ENCODE measurements at regions not wholly inside any gene's neighbourhood (a gene's known extent, or its start where the extent isn't known, plus 50 kb on each side); places are given as distances from the start of the nearest gene placed in this dataset.
"Not testable (repeated sequence)": the region's sequence is repeated elsewhere in the genome, so short reads cannot be mapped to it uniquely, and the experiment has no call there.

DNA sequence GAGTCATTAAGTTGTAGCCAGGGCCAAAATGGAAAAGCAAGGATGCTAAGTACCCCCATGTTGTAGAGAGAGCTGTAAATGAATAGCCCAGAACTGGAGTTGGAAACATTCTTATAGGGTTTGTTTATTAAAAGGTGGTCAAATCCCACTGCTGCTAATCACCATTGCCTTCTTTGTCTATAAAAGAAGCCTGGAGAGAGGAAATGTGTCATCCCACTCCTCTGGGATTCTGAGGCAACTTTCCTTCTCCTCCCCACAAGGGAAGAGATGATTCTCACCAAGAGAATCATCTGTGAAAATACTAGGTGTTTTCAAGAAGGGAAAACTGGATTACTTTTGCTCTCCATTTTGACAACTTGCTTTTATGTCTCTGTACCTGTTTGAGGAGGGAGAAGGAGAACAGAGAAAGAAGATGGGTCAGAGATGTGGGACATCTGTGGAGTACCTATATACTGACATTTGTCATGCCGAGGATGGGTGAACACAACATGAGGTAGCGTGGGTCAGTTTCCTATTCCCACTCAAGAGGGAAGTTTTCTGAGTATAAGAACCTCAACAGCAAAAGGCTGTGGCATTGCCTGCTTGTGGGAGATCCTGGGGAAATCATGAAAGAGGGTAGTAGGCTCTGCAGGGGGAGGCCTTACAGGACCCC is 262.2 kb downstream of the KIF20B start:
- Histone ChIP-seq H3K36me3 (ENCODE audit: control insufficient read depth in 2 of 2, insufficient read depth in 2 of 2, low read length in 2 of 2) (no peaks in the 10 kb centered on the region), H3K4me3 (ENCODE audit: low read length in 2 of 2) (no peak overlapping the region), H3K27ac (ENCODE audit: low read depth in 2 of 2, low read length in 2 of 2) (no peak overlapping the region), H3K9ac (ENCODE audit: low read depth in 1 of 2, low read length in 2 of 2) (no peak overlapping the region), H3K4me1 (ENCODE audit: control insufficient read depth in 2 of 2, insufficient read depth in 2 of 2, low read length in 2 of 2) (no peaks in the 10 kb centered on the region), H3K27me3 (ENCODE audit: control insufficient read depth in 2 of 2, insufficient read depth in 2 of 2, low read length in 2 of 2) (no peaks in the 10 kb centered on the region), H3K9me3 (ENCODE audit: control insufficient read depth in 2 of 2, low read length in 2 of 2) (no peaks in the 10 kb centered on the region)

DNA sequence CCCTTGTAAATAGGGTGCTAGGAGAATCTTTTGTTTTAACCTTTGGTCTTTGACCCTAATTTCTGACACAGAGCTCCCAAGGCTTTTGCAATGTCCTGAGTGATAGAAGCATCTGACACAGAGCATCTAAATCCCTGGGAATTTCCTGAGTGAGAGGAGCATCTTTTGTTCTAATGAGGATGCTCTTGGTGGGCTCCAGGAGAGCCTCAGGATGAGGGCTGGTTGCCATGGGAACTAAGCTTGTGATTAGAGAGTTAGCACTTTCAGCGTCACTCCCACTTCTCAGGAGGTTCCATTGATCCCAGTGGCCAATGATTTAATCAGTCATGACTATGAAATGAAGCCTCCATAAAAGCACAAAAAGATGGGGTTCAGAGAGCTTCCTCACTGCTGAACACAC is 264.8 kb downstream of the KIF20B start:
- H3K4me1 ChIP-seq (ENCODE audit: control insufficient read depth in 2 of 2, insufficient read depth in 2 of 2, low read length in 2 of 2) = no peaks in the 10 kb centered on the region
- H3K27ac ChIP-seq (ENCODE audit: low read depth in 2 of 2, low read length in 2 of 2) = no peak overlapping the region
- H3K4me3 ChIP-seq (ENCODE audit: low read length in 2 of 2) = no peak overlapping the region
- H3K27me3 ChIP-seq (ENCODE audit: control insufficient read depth in 2 of 2, insufficient read depth in 2 of 2, low read length in 2 of 2) = no peaks in the 10 kb centered on the region
- no peaks in the 10 kb centered on the region for H3K9me3 ChIP-seq (ENCODE audit: control insufficient read depth in 2 of 2, low read length in 2 of 2)
- no peaks in the 10 kb centered on the region for H3K36me3 ChIP-seq (ENCODE audit: control insufficient read depth in 2 of 2, insufficient read depth in 2 of 2, low read length in 2 of 2)
- H3K9ac ChIP-seq (ENCODE audit: low read depth in 1 of 2, low read length in 2 of 2) = no peak overlapping the region

DNA sequence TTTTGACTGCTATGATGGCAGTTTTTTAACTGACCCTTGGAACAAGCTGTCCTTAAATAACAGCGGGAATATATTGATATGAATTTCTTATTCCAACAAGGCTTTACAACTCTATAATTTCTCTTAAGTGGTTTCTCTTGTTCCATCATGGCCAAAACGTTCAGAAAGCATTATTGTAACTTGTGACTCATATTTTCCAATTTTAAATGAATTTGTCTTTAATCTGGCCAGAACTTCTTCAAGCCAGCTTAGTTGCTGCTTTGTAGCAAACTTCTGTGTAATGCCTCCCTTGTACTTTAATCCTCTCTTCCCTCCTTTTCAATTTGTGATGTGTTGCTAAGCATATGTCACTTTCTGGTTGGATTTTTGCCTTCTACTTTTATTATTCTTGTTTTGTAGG is 271.9 kb downstream of the KIF20B start:
- Histone ChIP-seq H3K4me3 (ENCODE audit: low read length in 2 of 2) (no peak overlapping the region), H3K4me1 (ENCODE audit: control insufficient read depth in 2 of 2, insufficient read depth in 2 of 2, low read length in 2 of 2) (peaks cover 4 to 6% of the 10 kb centered on the region in 2 donors), H3K27ac (ENCODE audit: low read depth in 2 of 2, low read length in 2 of 2) (no peak overlapping the region), H3K27me3 (ENCODE audit: control insufficient read depth in 2 of 2, insufficient read depth in 2 of 2, low read length in 2 of 2) (no peaks in the 10 kb centered on the region), H3K36me3 (ENCODE audit: control insufficient read depth in 2 of 2, insufficient read depth in 2 of 2, low read length in 2 of 2) (no peaks in the 10 kb centered on the region), H3K9ac (ENCODE audit: low read depth in 1 of 2, low read length in 2 of 2) (no peak overlapping the region), H3K9me3 (ENCODE audit: control insufficient read depth in 2 of 2, low read length in 2 of 2) (no peaks in the 10 kb centered on the region)

DNA sequence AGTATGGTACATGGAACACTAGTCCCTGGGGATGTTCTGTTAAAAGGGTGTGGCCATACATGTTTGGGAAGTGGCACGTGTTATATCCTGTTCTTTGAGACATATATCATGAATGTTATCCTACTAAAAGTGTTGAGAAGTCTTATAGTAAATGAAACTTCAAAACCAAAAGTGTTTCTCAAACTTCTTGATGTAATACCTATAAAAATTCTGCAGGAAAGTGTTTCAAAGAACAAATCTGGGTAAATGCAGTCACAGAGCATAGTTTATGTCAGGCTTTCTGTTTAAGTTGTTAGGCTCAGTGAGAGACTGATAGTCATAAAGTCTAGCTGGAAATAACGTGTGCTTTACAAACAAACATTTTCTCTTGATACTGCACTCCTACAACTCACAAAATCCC is 273.7 kb downstream of the KIF20B start:
- no peaks in the 10 kb centered on the region for H3K9me3 ChIP-seq (ENCODE audit: control insufficient read depth in 2 of 2, low read length in 2 of 2)
- H3K27me3 ChIP-seq (ENCODE audit: control insufficient read depth in 2 of 2, insufficient read depth in 2 of 2, low read length in 2 of 2) = no peaks in the 10 kb centered on the region
- H3K9ac ChIP-seq (ENCODE audit: low read depth in 1 of 2, low read length in 2 of 2) = no peak overlapping the region
- no peak overlapping the region for H3K27ac ChIP-seq (ENCODE audit: low read depth in 2 of 2, low read length in 2 of 2)
- no peak overlapping the region for H3K4me3 ChIP-seq (ENCODE audit: low read length in 2 of 2)
- no peaks in the 10 kb centered on the region for H3K36me3 ChIP-seq (ENCODE audit: control insufficient read depth in 2 of 2, insufficient read depth in 2 of 2, low read length in 2 of 2)
- peaks cover 4 to 6% of the 10 kb centered on the region in 2 donors for H3K4me1 ChIP-seq (ENCODE audit: control insufficient read depth in 2 of 2, insufficient read depth in 2 of 2, low read length in 2 of 2)

DNA sequence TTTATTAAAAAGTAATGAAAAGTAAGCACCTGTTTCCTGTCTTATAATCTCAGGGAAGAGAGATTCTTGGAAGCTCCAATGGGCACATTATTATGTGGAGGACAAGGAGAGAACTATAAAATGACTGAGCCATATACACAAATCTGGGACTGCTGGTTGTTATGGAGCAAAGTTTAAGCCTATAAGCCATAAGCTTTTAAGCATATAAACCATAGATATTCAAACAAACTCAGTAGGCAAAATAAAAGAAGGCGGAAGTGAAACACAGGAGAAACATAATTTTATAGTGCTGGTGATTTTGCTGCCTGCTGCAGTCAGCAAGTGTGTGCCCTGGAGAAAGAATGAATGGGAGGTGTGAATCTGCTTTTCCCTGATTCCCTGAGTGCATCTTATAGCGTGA is 274.4 kb downstream of the KIF20B start:
- H3K4me1 ChIP-seq (ENCODE audit: control insufficient read depth in 2 of 2, insufficient read depth in 2 of 2, low read length in 2 of 2) = peaks cover 4 to 6% of the 10 kb centered on the region in 2 donors

DNA sequence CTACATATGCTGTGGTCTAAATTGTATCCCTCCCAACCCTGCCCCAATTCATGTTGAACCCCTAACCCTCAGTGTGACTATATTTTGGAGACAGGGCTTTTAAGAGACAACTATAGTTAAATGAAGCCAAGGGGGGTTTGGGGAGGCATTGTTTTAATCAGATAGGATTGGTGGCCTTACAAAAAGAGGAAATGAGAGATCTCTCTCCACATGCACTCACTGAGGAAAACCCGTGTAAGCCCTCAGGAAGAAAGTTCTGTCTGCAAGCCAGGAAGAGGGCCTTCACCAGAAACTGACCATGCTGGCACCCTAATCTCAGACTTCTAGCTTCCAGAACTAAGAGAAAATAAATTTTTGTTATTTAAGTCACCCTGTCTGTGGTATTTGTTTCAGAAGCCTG is 276.7 kb downstream of the KIF20B start:
- Histone ChIP-seq H3K4me1 (ENCODE audit: control insufficient read depth in 2 of 2, insufficient read depth in 2 of 2, low read length in 2 of 2) (peaks cover 4 to 6% of the 10 kb centered on the region in 2 donors), H3K9ac (ENCODE audit: low read depth in 1 of 2, low read length in 2 of 2) (no peak overlapping the region), H3K27me3 (ENCODE audit: control insufficient read depth in 2 of 2, insufficient read depth in 2 of 2, low read length in 2 of 2) (no peaks in the 10 kb centered on the region), H3K27ac (ENCODE audit: low read depth in 2 of 2, low read length in 2 of 2) (no peak overlapping the region), H3K36me3 (ENCODE audit: control insufficient read depth in 2 of 2, insufficient read depth in 2 of 2, low read length in 2 of 2) (no peaks in the 10 kb centered on the region), H3K4me3 (ENCODE audit: low read length in 2 of 2) (no peak overlapping the region), H3K9me3 (ENCODE audit: control insufficient read depth in 2 of 2, low read length in 2 of 2) (no peaks in the 10 kb centered on the region)

More for the DNA sequence above, 274.4 kb downstream of the KIF20B start:
- H3K9me3 ChIP-seq (ENCODE audit: control insufficient read depth in 2 of 2, low read length in 2 of 2) = no peaks in the 10 kb centered on the region
- H3K9ac ChIP-seq (ENCODE audit: low read depth in 1 of 2, low read length in 2 of 2) = no peak overlapping the region
- H3K27ac ChIP-seq (ENCODE audit: low read depth in 2 of 2, low read length in 2 of 2) = no peak overlapping the region
- H3K4me3 ChIP-seq (ENCODE audit: low read length in 2 of 2) = no peak overlapping the region
- no peaks in the 10 kb centered on the region for H3K27me3 ChIP-seq (ENCODE audit: control insufficient read depth in 2 of 2, insufficient read depth in 2 of 2, low read length in 2 of 2)
- no peaks in the 10 kb centered on the region for H3K36me3 ChIP-seq (ENCODE audit: control insufficient read depth in 2 of 2, insufficient read depth in 2 of 2, low read length in 2 of 2)

DNA sequence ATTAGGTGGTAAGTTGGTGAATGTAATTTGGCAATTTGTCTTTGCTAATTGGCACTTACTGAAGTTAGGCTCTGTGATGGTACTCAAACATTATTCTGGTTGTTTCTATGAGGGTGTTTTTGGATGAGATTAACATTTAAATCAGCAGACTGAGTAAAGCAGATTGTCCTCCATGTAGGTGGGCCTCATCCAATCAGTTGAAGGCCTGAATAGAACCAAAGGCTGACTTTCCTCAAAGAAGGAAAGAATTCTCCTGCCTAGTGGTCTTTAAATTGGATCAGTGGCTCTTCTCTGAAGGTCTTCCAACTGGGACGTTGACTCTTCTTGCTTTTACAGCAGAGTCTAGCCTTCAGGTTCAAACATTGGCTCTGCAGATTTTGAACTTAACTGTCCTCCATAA is 278.3 kb downstream of the KIF20B start:
- Histone ChIP-seq H3K27me3 (ENCODE audit: control insufficient read depth in 2 of 2, insufficient read depth in 2 of 2, low read length in 2 of 2) (no peaks in the 10 kb centered on the region), H3K36me3 (ENCODE audit: control insufficient read depth in 2 of 2, insufficient read depth in 2 of 2, low read length in 2 of 2) (no peaks in the 10 kb centered on the region), H3K9ac (ENCODE audit: low read depth in 1 of 2, low read length in 2 of 2) (no peak overlapping the region), H3K4me1 (ENCODE audit: control insufficient read depth in 2 of 2, insufficient read depth in 2 of 2, low read length in 2 of 2) (peaks cover 4 to 6% of the 10 kb centered on the region in 2 donors), H3K4me3 (ENCODE audit: low read length in 2 of 2) (no peak overlapping the region), H3K27ac (ENCODE audit: low read depth in 2 of 2, low read length in 2 of 2) (no peak overlapping the region), H3K9me3 (ENCODE audit: control insufficient read depth in 2 of 2, low read length in 2 of 2) (no peaks in the 10 kb centered on the region)

DNA sequence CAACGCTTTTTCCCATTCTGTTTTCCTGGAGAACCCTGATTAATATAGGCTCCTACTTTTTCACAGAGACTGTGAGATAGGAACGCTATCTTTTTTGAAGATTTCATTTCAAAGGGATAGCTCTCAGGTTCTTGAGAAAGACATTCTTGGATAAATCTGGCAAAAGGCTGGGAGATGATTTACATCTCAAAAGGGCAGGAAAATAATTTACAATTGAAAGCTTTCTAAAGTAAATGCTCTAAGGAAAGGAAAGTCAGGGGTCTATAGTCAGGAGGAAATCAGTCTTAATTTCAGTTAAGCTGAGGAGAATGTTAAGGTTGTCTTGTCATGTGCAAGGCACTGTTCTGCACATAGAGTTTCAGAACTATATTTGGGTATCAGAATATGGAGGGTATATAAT is 278.8 kb downstream of the KIF20B start:
- Histone ChIP-seq H3K27ac (ENCODE audit: low read depth in 2 of 2, low read length in 2 of 2) (no peak overlapping the region), H3K4me1 (ENCODE audit: control insufficient read depth in 2 of 2, insufficient read depth in 2 of 2, low read length in 2 of 2) (peaks cover 4 to 6% of the 10 kb centered on the region in 2 donors), H3K27me3 (ENCODE audit: control insufficient read depth in 2 of 2, insufficient read depth in 2 of 2, low read length in 2 of 2) (no peaks in the 10 kb centered on the region), H3K9me3 (ENCODE audit: control insufficient read depth in 2 of 2, low read length in 2 of 2) (no peaks in the 10 kb centered on the region), H3K9ac (ENCODE audit: low read depth in 1 of 2, low read length in 2 of 2) (no peak overlapping the region), H3K36me3 (ENCODE audit: control insufficient read depth in 2 of 2, insufficient read depth in 2 of 2, low read length in 2 of 2) (no peaks in the 10 kb centered on the region), H3K4me3 (ENCODE audit: low read length in 2 of 2) (no peak overlapping the region)

DNA sequence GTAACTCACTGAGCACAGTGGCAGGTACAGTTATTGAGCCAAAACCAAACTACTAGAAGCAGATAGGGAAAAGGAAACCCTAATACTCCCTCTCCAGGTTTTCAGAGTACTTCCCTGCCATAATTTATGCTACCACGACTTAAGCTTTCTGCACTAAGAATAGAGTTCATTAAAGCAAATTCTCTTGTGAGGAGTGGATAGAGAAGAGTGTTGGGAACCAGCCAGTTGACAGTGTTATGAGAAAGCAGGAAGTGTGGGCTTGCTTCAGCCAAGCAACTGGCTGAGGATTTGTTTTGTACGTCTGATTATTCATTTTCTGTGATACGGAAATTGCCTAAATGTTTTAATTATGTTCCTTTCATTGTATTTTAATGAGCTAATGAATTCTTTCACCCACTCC is 280.5 kb downstream of the KIF20B start:
- Histone ChIP-seq H3K27me3 (ENCODE audit: control insufficient read depth in 2 of 2, insufficient read depth in 2 of 2, low read length in 2 of 2) (no peaks in the 10 kb centered on the region), H3K36me3 (ENCODE audit: control insufficient read depth in 2 of 2, insufficient read depth in 2 of 2, low read length in 2 of 2) (no peaks in the 10 kb centered on the region), H3K4me1 (ENCODE audit: control insufficient read depth in 2 of 2, insufficient read depth in 2 of 2, low read length in 2 of 2) (no peaks in the 10 kb centered on the region), H3K4me3 (ENCODE audit: low read length in 2 of 2) (no peak overlapping the region), H3K9ac (ENCODE audit: low read depth in 1 of 2, low read length in 2 of 2) (no peak overlapping the region), H3K9me3 (ENCODE audit: control insufficient read depth in 2 of 2, low read length in 2 of 2) (no peaks in the 10 kb centered on the region), H3K27ac (ENCODE audit: low read depth in 2 of 2, low read length in 2 of 2) (no peak overlapping the region)

DNA sequence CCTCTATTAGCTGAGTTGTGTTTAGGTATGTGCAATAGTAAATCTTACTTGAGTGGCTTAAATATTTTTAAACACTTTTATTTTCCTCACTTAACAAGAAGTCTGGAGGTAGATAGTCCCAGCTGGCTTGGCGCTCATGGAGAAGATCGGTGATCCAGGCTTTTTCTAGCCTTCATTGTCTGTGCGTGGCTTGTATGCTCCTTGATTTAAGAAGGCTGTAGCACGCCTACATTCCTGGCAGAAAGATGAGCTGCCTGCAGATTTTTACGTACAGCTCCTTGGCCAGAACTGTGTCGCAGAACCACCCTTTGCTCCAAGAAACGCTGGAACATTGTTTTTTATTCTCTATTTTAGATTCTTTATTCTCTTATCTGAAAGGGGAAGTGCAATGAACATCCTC is 284.1 kb downstream of the KIF20B start:
- Histone ChIP-seq H3K9ac (ENCODE audit: low read depth in 1 of 2, low read length in 2 of 2) (no peak overlapping the region), H3K4me3 (ENCODE audit: low read length in 2 of 2) (no peak overlapping the region), H3K9me3 (ENCODE audit: control insufficient read depth in 2 of 2, low read length in 2 of 2) (no peaks in the 10 kb centered on the region), H3K27me3 (ENCODE audit: control insufficient read depth in 2 of 2, insufficient read depth in 2 of 2, low read length in 2 of 2) (no peaks in the 10 kb centered on the region), H3K27ac (ENCODE audit: low read depth in 2 of 2, low read length in 2 of 2) (no peak overlapping the region), H3K36me3 (ENCODE audit: control insufficient read depth in 2 of 2, insufficient read depth in 2 of 2, low read length in 2 of 2) (no peaks in the 10 kb centered on the region), H3K4me1 (ENCODE audit: control insufficient read depth in 2 of 2, insufficient read depth in 2 of 2, low read length in 2 of 2) (no peaks in the 10 kb centered on the region)

DNA sequence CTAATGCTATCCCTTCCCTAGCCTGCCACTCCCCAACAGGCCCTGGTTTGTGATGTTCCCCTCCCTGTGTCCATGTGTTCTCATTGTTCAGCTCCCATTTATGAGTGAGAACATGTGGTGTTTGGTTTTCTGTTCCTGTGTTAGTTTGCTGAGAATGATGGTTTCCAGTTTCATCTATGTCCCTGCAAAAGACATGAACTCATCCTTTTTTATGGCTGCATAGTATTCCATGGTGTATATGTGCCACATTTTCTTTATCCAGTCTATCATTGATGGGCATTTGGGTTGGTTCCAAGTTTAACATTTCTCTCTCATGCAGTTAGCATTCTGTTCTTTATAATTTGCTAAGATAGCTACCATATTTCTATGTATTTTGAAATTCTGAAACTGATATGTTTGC is 287.0 kb downstream of the KIF20B start:
- H3K36me3 ChIP-seq (ENCODE audit: control insufficient read depth in 2 of 2, insufficient read depth in 2 of 2, low read length in 2 of 2); H3K9me3 ChIP-seq (ENCODE audit: control insufficient read depth in 2 of 2, low read length in 2 of 2); H3K4me1 ChIP-seq (ENCODE audit: control insufficient read depth in 2 of 2, insufficient read depth in 2 of 2, low read length in 2 of 2); H3K9ac ChIP-seq (ENCODE audit: low read depth in 1 of 2, low read length in 2 of 2); H3K27me3 ChIP-seq (ENCODE audit: control insufficient read depth in 2 of 2, insufficient read depth in 2 of 2, low read length in 2 of 2); H3K4me3 ChIP-seq (ENCODE audit: low read length in 2 of 2); H3K27ac ChIP-seq (ENCODE audit: low read depth in 2 of 2, low read length in 2 of 2): not testable (repeated sequence)
